ENCODE measurements at regions not wholly inside any gene's neighbourhood (a gene's known extent, or its start where the extent isn't known, plus 50 kb on each side); places are given as distances from the start of the nearest gene placed in this dataset.

- no peak for ATAC-seq
These were observed 806.0 kb downstream of the VRK1 start for GRCh38 chr14:97603201-97603600.

- ATAC-seq: no peak
These were observed 807.5 kb downstream of the VRK1 start for GRCh38 chr14:97604731-97605130.

- no peak for ATAC-seq
These were observed 821.2 kb downstream of the VRK1 start for GRCh38 chr14:97618401-97618800.

GRCh38 chr14:97618917-97619690 lies 821.9 kb downstream of the VRK1 start:
- ATAC-seq: no peak

GRCh38 chr14:97620066-97620465 lies 822.9 kb downstream of the VRK1 start:
- ATAC-seq: no peak

GRCh38 chr14:97624985-97625384 lies 827.8 kb downstream of the VRK1 start:
- ATAC-seq: no peak

- ATAC-seq: no peak
These were observed 828.3 kb downstream of the VRK1 start for GRCh38 chr14:97625477-97625876.

GRCh38 chr14:97626088-97626487 lies 828.9 kb downstream of the VRK1 start:
- ATAC-seq: no peak

- ATAC-seq: no peak
These were observed 833.1 kb downstream of the VRK1 start for GRCh38 chr14:97630249-97630648.

GRCh38 chr14:97633131-97633738 lies 836.1 kb downstream of the VRK1 start:
- no peak for ATAC-seq

- ATAC-seq: no peak
These were observed 837.6 kb downstream of the VRK1 start for GRCh38 chr14:97634751-97635150.

GRCh38 chr14:97638864-97639263 lies 841.7 kb downstream of the VRK1 start:
- no peak for ATAC-seq

- ATAC-seq: no peak
These were observed 842.8 kb downstream of the VRK1 start for GRCh38 chr14:97640031-97640430.

GRCh38 chr14:97641827-97642226 lies 844.6 kb downstream of the VRK1 start:
- ATAC-seq: no peak

GRCh38 chr14:97642631-97643030 lies 845.4 kb downstream of the VRK1 start:
- ATAC-seq: no peak

GRCh38 chr14:97644365-97644764 lies 847.2 kb downstream of the VRK1 start:
- ATAC-seq: no peak

- ATAC-seq: no peak
These were observed 852.6 kb downstream of the VRK1 start for GRCh38 chr14:97649752-97650151.

GRCh38 chr14:97655169-97655948 lies 858.2 kb downstream of the VRK1 start:
- no peak for ATAC-seq

- ATAC-seq: no peak
These were observed 860.4 kb downstream of the VRK1 start for GRCh38 chr14:97657609-97658008.

GRCh38 chr14:97687944-97688630 lies 890.9 kb downstream of the VRK1 start:
- no peak for ATAC-seq

- no peak for ATAC-seq
These were observed 891.6 kb downstream of the VRK1 start for GRCh38 chr14:97688631-97689336.

- no peak for ATAC-seq
These were observed 894.9 kb downstream of the VRK1 start for GRCh38 chr14:97692084-97692483.
